ENCODE measurements at regions not wholly inside any gene's neighbourhood (a gene's known extent, or its start where the extent isn't known, plus 50 kb on each side); places are given as distances from the start of the nearest gene placed in this dataset.

DNA sequence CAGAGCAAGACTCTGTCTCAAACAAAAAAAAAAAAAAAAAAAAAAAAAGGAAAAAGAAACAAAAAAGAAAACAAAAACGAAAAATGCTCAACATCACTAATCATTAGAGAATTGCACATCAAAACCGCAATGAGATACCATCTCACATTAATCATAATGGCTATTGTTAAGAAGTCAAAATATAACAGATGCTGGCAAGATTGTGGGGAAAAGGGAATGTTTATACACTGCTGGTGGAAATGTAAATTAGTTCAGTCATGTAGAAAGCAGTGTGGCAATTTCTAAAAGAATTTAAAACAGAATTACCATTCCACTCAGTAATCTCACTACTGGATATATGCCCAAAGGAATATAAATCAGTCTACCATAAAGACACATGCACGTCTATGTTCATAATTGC, 50.4 kb upstream of the PRR16 start:
- no peak for TF ChIP-seq POLR2A (IDR thresholded peaks at IDR 0.05; ENCODE audit: extremely low read depth, insufficient read length)
- TF ChIP-seq, protein P1, sequence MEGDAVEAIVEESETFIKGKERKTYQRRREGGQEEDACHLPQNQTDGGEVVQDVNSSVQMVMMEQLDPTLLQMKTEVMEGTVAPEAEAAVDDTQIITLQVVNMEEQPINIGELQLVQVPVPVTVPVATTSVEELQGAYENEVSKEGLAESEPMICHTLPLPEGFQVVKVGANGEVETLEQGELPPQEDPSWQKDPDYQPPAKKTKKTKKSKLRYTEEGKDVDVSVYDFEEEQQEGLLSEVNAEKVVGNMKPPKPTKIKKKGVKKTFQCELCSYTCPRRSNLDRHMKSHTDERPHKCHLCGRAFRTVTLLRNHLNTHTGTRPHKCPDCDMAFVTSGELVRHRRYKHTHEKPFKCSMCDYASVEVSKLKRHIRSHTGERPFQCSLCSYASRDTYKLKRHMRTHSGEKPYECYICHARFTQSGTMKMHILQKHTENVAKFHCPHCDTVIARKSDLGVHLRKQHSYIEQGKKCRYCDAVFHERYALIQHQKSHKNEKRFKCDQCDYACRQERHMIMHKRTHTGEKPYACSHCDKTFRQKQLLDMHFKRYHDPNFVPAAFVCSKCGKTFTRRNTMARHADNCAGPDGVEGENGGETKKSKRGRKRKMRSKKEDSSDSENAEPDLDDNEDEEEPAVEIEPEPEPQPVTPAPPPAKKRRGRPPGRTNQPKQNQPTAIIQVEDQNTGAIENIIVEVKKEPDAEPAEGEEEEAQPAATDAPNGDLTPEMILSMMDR (IDR thresholded peaks at IDR 0.05; ENCODE audit: low read depth, low read length), result no peak

All from NB4 (cell line).